ENCODE measurements at regions not wholly inside any gene's neighbourhood (a gene's known extent, or its start where the extent isn't known, plus 50 kb on each side); places are given as distances from the start of the nearest gene placed in this dataset.

GRCh38 chr11:80620867-80621266 is 1180.0 kb upstream of the TENM4 start:
- H3K4me1 ChIP-seq = no peaks in the 10 kb centered on the region
- no peak overlapping the region for H3K27ac ChIP-seq
- H3K27me3 ChIP-seq = no peaks in the 10 kb centered on the region
- no peaks in the 10 kb centered on the region for H3K9me3 ChIP-seq
- DNase-seq = no peak
- no peak overlapping the region for H3K4me3 ChIP-seq
- intact Hi-C loops (cut with DNase I; ENCODE audit: low total_unique reads) = no loop called here
- TF ChIP-seq POLR2A (IDR thresholded peaks at IDR 0.05) (no peak), CTCF (IDR thresholded peaks at IDR 0.05) (no peak)
- no peaks in the 10 kb centered on the region for H3K36me3 ChIP-seq (ENCODE audit: low read depth, missing control alignments)
- WGBS, 2 donors = 94 to 98% methylated on average over 2 of the region's 2 CpGs

- intact Hi-C loops (cut with DNase I; ENCODE audit: low total_unique reads) = no loop called here
- TF ChIP-seq CTCF (IDR thresholded peaks at IDR 0.05) = no peak
- no peak for TF ChIP-seq POLR2A (IDR thresholded peaks at IDR 0.05)
- no peaks in the 10 kb centered on the region for H3K36me3 ChIP-seq (ENCODE audit: low read depth, missing control alignments)
- no peak overlapping the region for H3K27ac ChIP-seq
- DNase-seq = no peak
- H3K27me3 ChIP-seq = no peaks in the 10 kb centered on the region
- no peak overlapping the region for H3K4me3 ChIP-seq
- WGBS, 2 donors = 92 to 95% methylated on average over 1 of the region's 1 CpG
- H3K9me3 ChIP-seq = no peaks in the 10 kb centered on the region
- H3K4me1 ChIP-seq = no peaks in the 10 kb centered on the region
Measured at GRCh38 chr11:80617156-80617555, 1176.3 kb upstream of the TENM4 start.

GRCh38 chr11:80616070-80616800 is 1175.4 kb upstream of the TENM4 start:
- no peaks in the 10 kb centered on the region for H3K36me3 ChIP-seq (ENCODE audit: low read depth, missing control alignments)
- no peak overlapping the region for H3K4me3 ChIP-seq
- H3K27me3 ChIP-seq = no peaks in the 10 kb centered on the region
- no peak for TF ChIP-seq POLR2A (IDR thresholded peaks at IDR 0.05)
- no peak for TF ChIP-seq CTCF (IDR thresholded peaks at IDR 0.05)
- H3K27ac ChIP-seq = no peak overlapping the region
- no peaks in the 10 kb centered on the region for H3K4me1 ChIP-seq
- no peaks in the 10 kb centered on the region for H3K9me3 ChIP-seq
- DNase-seq = no peak
- 81 to 85% methylated on average over 4 of the region's 4 CpGs for WGBS, 2 donors
- intact Hi-C loops (cut with DNase I; ENCODE audit: low total_unique reads) = no loop called here

GRCh38 chr11:80613655-80614054 is 1172.8 kb upstream of the TENM4 start:
- TF ChIP-seq POLR2A (IDR thresholded peaks at IDR 0.05) (no peak), CTCF (IDR thresholded peaks at IDR 0.05) (no peak)
- Histone ChIP-seq H3K27ac (no peak overlapping the region), H3K4me1 (no peaks in the 10 kb centered on the region), H3K9me3 (no peaks in the 10 kb centered on the region), H3K4me3 (no peak overlapping the region), H3K36me3 (ENCODE audit: low read depth, missing control alignments) (no peaks in the 10 kb centered on the region), H3K27me3 (no peaks in the 10 kb centered on the region)
- no peak for DNase-seq
- 57% methylated on average over 2 of the region's 2 CpGs for WGBS, 2 donors
- intact Hi-C loops (cut with DNase I; ENCODE audit: low total_unique reads) = no loop called here

GRCh38 chr11:80610516-80610915 is 1169.7 kb upstream of the TENM4 start:
- Histone ChIP-seq H3K4me3 (no peak overlapping the region), H3K4me1 (peaks cover 4% of the 10 kb centered on the region), H3K27ac (no peak overlapping the region), H3K36me3 (ENCODE audit: low read depth, missing control alignments) (no peaks in the 10 kb centered on the region), H3K9me3 (no peaks in the 10 kb centered on the region), H3K27me3 (no peaks in the 10 kb centered on the region)
- WGBS, 2 donors = 95 to 97% methylated on average over 7 of the region's 7 CpGs
- DNase-seq = no peak
- intact Hi-C loops (cut with DNase I; ENCODE audit: low total_unique reads) = no loop called here
- TF ChIP-seq CTCF (IDR thresholded peaks at IDR 0.05) (no peak), POLR2A (IDR thresholded peaks at IDR 0.05) (no peak)
